ENCODE measurements at regions not wholly inside any gene's neighbourhood (a gene's known extent, or its start where the extent isn't known, plus 50 kb on each side); places are given as distances from the start of the nearest gene placed in this dataset.
"Not testable (repeated sequence)": the region's sequence is repeated elsewhere in the genome, so short reads cannot be mapped to it uniquely, and the experiment has no call there.

- not testable (repeated sequence) for DNase-seq
Measured at GRCh38 chr12:48409938-48410337, 59.2 kb upstream of the ZNF641 start.

- no peak for DNase-seq
Measured at GRCh38 chr12:48413388-48413787, 59.0 kb upstream of the ANP32D start.

DNA sequence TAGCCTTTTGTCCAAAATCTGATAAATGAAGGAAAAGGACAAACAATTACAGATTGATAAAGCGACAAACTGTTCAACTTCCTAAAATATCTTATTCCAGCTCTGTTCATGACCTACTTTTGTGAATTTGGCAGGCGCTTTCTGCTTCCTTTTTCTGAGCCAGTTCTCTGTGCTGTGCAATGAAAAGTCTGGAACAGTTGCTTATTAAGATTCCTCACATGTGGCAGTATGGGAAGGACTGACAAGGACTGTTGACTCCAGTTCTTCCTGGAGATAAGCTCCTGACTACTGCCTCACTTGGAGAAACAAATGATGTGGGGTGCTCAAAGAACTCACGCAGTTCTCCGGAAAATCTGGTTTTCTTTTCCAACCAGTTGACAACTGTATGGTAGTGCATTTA is 58.3 kb upstream of the ANP32D start:
- DNase-seq: no peak

- no peak for DNase-seq
Measured at GRCh38 chr12:48419116-48419935, 53.0 kb upstream of the ANP32D start.

GRCh38 chr12:48420039-48420775 is 52.2 kb upstream of the ANP32D start:
- DNase-seq: peak; percentile 10

- DNase-seq: no peak
Measured at GRCh38 chr12:48422060-48422459, 50.3 kb upstream of the ANP32D start.

Measured in fibroblast of upper back skin (primary cell).